CD4-positive, alpha-beta T cell treated with Interleukin-4 for 4 hours (primary cell): ENCODE measurements at regions not wholly inside any gene's neighbourhood (a gene's known extent, or its start where the extent isn't known, plus 50 kb on each side); places are given as distances from the start of the nearest gene placed in this dataset.

ENCODE experiments used
- DNase-seq: peaks from one replicate; pipeline ENCODE4 v3.0.0-alpha.2; 2020

DNA sequence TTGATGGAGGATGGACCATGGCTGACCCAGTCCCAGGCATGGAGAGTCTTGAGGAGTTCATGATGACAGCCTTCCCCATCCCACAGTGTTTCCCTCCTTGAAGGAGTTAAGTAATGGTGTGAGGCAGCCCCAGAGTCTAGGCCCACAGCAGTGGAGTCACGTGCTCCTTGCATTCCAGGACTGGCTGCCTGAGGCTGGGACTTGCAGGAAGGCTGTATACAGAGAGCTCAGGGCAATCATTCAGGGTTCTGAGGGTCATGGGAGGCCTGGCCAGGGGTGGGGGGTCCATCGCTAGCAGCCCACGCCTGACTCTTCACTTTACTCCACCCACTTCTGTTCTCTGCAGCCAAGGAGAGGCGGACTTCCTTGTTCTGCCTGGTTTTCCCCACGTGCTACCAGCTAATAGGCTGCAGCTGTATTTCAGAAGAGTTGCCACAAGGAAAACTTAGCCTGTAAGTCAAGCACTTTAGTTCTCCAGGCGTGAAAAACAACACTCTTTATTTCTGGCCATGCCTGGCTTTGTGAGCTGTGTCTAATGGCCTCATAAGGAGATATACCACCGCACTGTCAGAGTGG, 272.5 kb downstream of the DHX35 start:
- DNase-seq = no peak

- DNase-seq = no peak
These were observed 271.6 kb downstream of the DHX35 start for GRCh38 chr20:39233755-39234154.

DNA sequence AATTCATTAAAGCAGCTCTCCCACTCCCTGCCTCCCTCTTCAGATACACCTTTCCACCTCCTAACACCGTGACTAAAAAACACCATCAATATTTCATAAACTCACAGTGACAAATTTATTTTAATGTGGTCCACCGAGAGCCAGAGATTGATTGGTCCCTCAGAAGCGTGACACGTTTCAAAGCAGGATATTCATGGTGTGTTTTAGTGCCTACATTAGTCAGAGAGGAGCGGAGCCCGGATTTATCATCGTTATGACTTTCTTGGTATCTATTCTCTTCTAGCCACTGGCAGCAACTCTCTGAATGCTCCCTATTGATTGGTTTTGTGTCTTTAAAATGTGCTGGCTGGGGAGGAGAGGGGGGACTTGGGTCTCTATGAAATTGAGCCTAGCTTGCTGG, 265.3 kb downstream of the DHX35 start:
- no peak for DNase-seq

GRCh38 chr20:39225978-39226377, 263.8 kb downstream of the DHX35 start:
- DNase-seq = no peak

- no peak for DNase-seq
These were observed 263.4 kb downstream of the DHX35 start for GRCh38 chr20:39225536-39225935.

DNA sequence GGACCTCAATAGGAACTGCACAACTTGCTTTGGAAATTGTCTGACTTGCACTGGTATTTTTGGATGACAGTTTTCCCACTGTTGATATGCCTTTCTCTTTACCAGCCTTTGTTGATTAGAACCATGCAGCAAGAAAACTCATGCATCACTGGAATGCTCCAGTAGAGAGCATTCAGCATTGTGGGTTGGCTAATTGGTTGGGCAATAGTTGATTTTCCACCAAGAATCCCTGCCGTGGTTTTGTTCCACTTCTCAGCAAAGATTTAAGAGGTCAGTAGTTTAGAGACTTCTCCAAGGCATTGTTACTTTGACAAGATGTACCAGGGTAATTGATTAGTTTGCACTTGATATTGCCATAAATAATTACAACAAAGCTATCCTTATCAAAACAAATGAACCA, 260.0 kb downstream of the DHX35 start:
- no peak for DNase-seq

DNA sequence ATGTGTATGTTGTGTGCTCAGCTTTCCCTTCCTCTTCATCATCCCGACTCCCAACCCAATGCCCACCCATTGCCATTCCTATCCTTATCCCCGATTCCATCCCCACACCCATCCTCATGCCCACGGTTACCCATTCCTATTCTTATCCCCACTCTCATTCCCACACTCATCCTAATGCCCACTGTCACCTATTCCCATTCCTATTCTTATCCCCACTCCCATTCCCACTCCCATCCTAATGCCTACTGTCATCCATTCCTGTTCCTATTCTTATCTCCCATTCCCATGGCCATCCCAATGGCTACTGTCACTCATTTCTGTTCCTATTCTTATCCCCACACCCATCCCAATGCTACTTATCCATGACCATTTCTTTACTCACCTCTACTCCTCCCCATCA, 254.1 kb downstream of the DHX35 start:
- no peak for DNase-seq

- DNase-seq = no peak
These were observed 252.7 kb downstream of the DHX35 start for GRCh38 chr20:39214828-39215227.

DNA sequence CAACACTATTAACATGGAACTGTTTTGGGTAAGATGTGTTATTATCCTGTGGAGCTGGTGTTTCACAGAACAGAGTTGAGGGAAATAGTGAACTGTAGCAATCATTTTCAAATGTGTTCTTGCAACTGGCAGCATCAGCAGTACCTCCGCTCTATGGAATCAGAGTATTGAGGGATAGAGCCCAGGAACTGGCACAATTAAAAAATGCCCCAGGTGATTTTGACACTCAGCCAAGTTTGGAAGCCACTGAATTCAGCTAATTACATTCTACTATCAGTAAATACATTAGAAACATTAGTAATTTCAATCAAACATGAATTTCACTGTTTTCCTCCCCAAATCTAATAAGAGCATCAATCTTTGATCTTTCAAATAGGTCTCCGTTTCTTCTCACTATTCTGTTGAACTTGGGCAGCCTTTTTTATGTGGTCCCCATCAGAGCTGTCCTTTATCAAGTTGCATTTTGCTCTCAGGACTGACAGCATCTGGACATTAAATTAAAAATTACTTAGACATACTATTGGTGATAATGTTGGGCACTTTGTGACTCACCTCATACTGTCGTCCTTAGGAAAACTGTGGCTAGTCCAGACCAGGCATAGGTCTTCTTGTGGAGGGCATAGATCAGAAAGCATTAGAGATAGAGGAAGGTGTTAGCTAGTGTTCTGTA, 251.5 kb downstream of the DHX35 start:
- DNase-seq = no peak

- DNase-seq = no peak
These were observed 249.1 kb downstream of the DHX35 start for GRCh38 chr20:39211060-39211748.

- no peak for DNase-seq
These were observed 248.3 kb downstream of the DHX35 start for GRCh38 chr20:39210341-39211036.

GRCh38 chr20:39206899-39207564, 244.9 kb downstream of the DHX35 start:
- DNase-seq = no peak

- no peak for DNase-seq
These were observed 233.5 kb downstream of the DHX35 start for GRCh38 chr20:39195582-39196021.

DNA sequence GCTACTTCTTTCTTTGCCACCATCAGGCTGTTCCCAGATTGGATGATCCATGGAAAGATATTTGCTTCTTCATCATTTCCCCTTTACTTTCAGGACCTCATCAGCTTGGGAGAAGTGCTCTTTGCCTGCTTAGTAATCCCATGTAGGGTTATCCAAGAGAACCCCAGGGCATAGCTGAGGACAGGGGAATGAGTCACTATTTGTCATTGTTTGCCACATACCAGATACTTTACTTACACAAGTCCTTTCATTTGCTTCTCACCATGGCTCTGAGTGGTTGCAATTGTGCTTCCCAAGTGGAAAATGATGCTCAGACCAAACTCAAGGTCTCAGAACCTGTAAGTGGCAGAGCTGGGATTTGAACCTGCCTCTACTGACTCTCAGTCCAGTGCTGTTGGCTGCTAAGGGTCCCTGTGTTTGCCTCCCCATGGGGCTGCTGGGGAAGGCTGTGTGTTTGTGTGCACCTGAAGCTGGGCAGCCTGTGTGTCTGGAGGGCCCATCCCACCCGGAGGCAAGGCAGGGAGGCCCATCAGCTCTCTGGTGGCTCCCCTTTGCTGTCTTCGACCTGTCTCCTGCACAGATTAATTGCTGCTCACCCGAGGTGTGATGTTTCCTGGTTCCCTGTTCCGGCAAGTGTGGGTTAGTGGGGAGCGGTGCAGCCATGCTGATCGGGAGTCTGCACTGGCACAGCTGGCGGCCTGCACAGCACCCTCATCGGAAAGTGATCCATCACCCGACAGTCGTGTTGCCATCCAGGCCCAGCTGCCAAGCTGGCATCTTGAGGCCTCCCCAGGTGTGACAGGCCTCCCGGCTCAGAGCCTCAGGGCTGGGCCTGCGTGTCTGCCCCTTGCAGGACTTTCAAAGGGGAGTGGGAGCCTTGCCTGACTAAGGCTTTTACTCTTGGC, 228.8 kb downstream of the DHX35 start:
- no peak for DNase-seq

- DNase-seq = no peak
These were observed 226.2 kb downstream of the DHX35 start for GRCh38 chr20:39188266-39188765.

- no peak for DNase-seq
These were observed 219.3 kb downstream of the DHX35 start for GRCh38 chr20:39181490-39181889.

- no peak for DNase-seq
These were observed 214.3 kb downstream of the DHX35 start for GRCh38 chr20:39176457-39176856.

- no peak for DNase-seq
These were observed 208.8 kb downstream of the DHX35 start for GRCh38 chr20:39170896-39171463.

GRCh38 chr20:39165099-39165498, 203.0 kb downstream of the DHX35 start:
- no peak for DNase-seq

- no peak for DNase-seq
These were observed 202.5 kb downstream of the DHX35 start for GRCh38 chr20:39164642-39165041.

- DNase-seq = no peak
These were observed 201.8 kb downstream of the DHX35 start for GRCh38 chr20:39163993-39164392.

DNA sequence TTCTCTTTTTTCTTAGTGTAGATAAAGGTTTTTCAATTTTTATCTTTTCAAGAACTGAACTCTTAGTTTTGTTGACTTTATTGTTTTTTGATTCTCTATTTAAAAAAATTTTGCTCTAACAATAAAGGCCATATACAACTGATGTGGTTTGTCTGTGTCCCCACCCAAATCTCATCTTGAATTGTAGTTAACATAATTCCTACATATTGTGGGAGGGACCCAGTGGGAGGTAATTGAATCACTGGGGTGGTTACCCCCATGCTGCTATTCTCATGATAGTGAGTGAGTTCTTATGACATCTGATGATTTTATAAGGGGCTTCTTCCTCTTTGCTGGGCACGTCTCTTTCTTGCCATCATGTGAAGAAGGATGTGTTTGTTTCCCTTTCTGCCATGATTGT, 199.8 kb downstream of the DHX35 start:
- DNase-seq = no peak
